ENCODE measurements at regions not wholly inside any gene's neighbourhood (a gene's known extent, or its start where the extent isn't known, plus 50 kb on each side); places are given as distances from the start of the nearest gene placed in this dataset.

GRCh38 chr20:39784693-39785092, 822.5 kb downstream of the DHX35 start:
- no peaks in the 10 kb centered on the region for H3K27me3 ChIP-seq (ENCODE audit: control insufficient read depth, insufficient read depth, low read length)
- no peak overlapping the region for H3K27ac ChIP-seq (ENCODE audit: low read depth, low read length)
- H3K4me3 ChIP-seq (ENCODE audit: low read depth, low read length): no peak overlapping the region
- H3K36me3 ChIP-seq (ENCODE audit: control insufficient read depth, insufficient read depth, low read length): no peaks in the 10 kb centered on the region
- H3K9me3 ChIP-seq (ENCODE audit: control insufficient read depth, insufficient read depth, low read length): no peaks in the 10 kb centered on the region
- no peak for DNase-seq (ENCODE audit: low read depth in 4 of 6, low spot score in 6 of 6)
- no CpG with 5 or more reads among the region's 1 CpG for WGBS (ENCODE audit: insufficient coverage)
- H3K4me1 ChIP-seq (ENCODE audit: control insufficient read depth, insufficient read depth, low read length): no peaks in the 10 kb centered on the region

- Histone ChIP-seq H3K9me3 (ENCODE audit: control insufficient read depth, insufficient read depth, low read length) (no peaks in the 10 kb centered on the region), H3K4me1 (ENCODE audit: control insufficient read depth, insufficient read depth, low read length) (no peaks in the 10 kb centered on the region), H3K27me3 (ENCODE audit: control insufficient read depth, insufficient read depth, low read length) (no peaks in the 10 kb centered on the region), H3K27ac (ENCODE audit: low read depth, low read length) (no peak overlapping the region), H3K36me3 (ENCODE audit: control insufficient read depth, insufficient read depth, low read length) (no peaks in the 10 kb centered on the region), H3K4me3 (ENCODE audit: low read depth, low read length) (no peak overlapping the region)
- peak in 5 of 6 donors; percentile 17 to 71 (median 23) for DNase-seq (ENCODE audit: low read depth in 4 of 6, low spot score in 6 of 6)
- 26% methylated on average over 3 of the region's 5 CpGs for WGBS (ENCODE audit: insufficient coverage)
Measured at GRCh38 chr20:39778847-39779604, 816.9 kb downstream of the DHX35 start.

GRCh38 chr20:39778431-39778830, 816.3 kb downstream of the DHX35 start:
- H3K9me3 ChIP-seq (ENCODE audit: control insufficient read depth, insufficient read depth, low read length): no peaks in the 10 kb centered on the region
- no peaks in the 10 kb centered on the region for H3K4me1 ChIP-seq (ENCODE audit: control insufficient read depth, insufficient read depth, low read length)
- H3K4me3 ChIP-seq (ENCODE audit: low read depth, low read length): no peak overlapping the region
- no peaks in the 10 kb centered on the region for H3K36me3 ChIP-seq (ENCODE audit: control insufficient read depth, insufficient read depth, low read length)
- 82% methylated on average over 2 of the region's 2 CpGs for WGBS (ENCODE audit: insufficient coverage)
- DNase-seq (ENCODE audit: low read depth in 4 of 6, low spot score in 6 of 6): no peak
- no peak overlapping the region for H3K27ac ChIP-seq (ENCODE audit: low read depth, low read length)
- no peaks in the 10 kb centered on the region for H3K27me3 ChIP-seq (ENCODE audit: control insufficient read depth, insufficient read depth, low read length)

- DNase-seq (ENCODE audit: low read depth in 4 of 6, low spot score in 6 of 6): no peak
- Histone ChIP-seq H3K4me1 (ENCODE audit: control insufficient read depth, insufficient read depth, low read length) (no peaks in the 10 kb centered on the region), H3K27me3 (ENCODE audit: control insufficient read depth, insufficient read depth, low read length) (no peaks in the 10 kb centered on the region), H3K27ac (ENCODE audit: low read depth, low read length) (no peak overlapping the region), H3K36me3 (ENCODE audit: control insufficient read depth, insufficient read depth, low read length) (no peaks in the 10 kb centered on the region), H3K9me3 (ENCODE audit: control insufficient read depth, insufficient read depth, low read length) (no peaks in the 10 kb centered on the region), H3K4me3 (ENCODE audit: low read depth, low read length) (no peak overlapping the region)
Measured at GRCh38 chr20:39777610-39778009, 815.5 kb downstream of the DHX35 start.

GRCh38 chr20:39775110-39775509, 813.0 kb downstream of the DHX35 start:
- 53% methylated on average over 3 of the region's 3 CpGs for WGBS (ENCODE audit: insufficient coverage)
- DNase-seq (ENCODE audit: low read depth in 4 of 6, low spot score in 6 of 6): peak in 1 of 6 donors; percentile 36
- no peak overlapping the region for H3K4me3 ChIP-seq (ENCODE audit: low read depth, low read length)
- H3K4me1 ChIP-seq (ENCODE audit: control insufficient read depth, insufficient read depth, low read length): no peaks in the 10 kb centered on the region
- H3K27ac ChIP-seq (ENCODE audit: low read depth, low read length): no peak overlapping the region
- H3K9me3 ChIP-seq (ENCODE audit: control insufficient read depth, insufficient read depth, low read length): no peaks in the 10 kb centered on the region
- no peaks in the 10 kb centered on the region for H3K36me3 ChIP-seq (ENCODE audit: control insufficient read depth, insufficient read depth, low read length)
- no peaks in the 10 kb centered on the region for H3K27me3 ChIP-seq (ENCODE audit: control insufficient read depth, insufficient read depth, low read length)

GRCh38 chr20:39773380-39774000, 811.3 kb downstream of the DHX35 start:
- WGBS (ENCODE audit: insufficient coverage): 100% methylated on average over 3 of the region's 5 CpGs
- Histone ChIP-seq H3K27me3 (ENCODE audit: control insufficient read depth, insufficient read depth, low read length) (no peaks in the 10 kb centered on the region), H3K9me3 (ENCODE audit: control insufficient read depth, insufficient read depth, low read length) (no peaks in the 10 kb centered on the region)

GRCh38 chr20:39767352-39767751, 805.2 kb downstream of the DHX35 start:
- no CpG with 5 or more reads among the region's 1 CpG for WGBS (ENCODE audit: insufficient coverage)
- H3K4me1 ChIP-seq (ENCODE audit: control insufficient read depth, insufficient read depth, low read length): no peaks in the 10 kb centered on the region
- H3K4me3 ChIP-seq (ENCODE audit: low read depth, low read length): no peak overlapping the region
- H3K27ac ChIP-seq (ENCODE audit: low read depth, low read length): no peak overlapping the region
- H3K9me3 ChIP-seq (ENCODE audit: control insufficient read depth, insufficient read depth, low read length): peaks cover 4% of the 10 kb centered on the region
- DNase-seq (ENCODE audit: low read depth in 4 of 6, low spot score in 6 of 6): no peak
- H3K36me3 ChIP-seq (ENCODE audit: control insufficient read depth, insufficient read depth, low read length): no peaks in the 10 kb centered on the region
- H3K27me3 ChIP-seq (ENCODE audit: control insufficient read depth, insufficient read depth, low read length): no peaks in the 10 kb centered on the region

More at GRCh38 chr20:39773380-39774000, 811.3 kb downstream of the DHX35 start:
- Histone ChIP-seq H3K36me3 (ENCODE audit: control insufficient read depth, insufficient read depth, low read length) (no peaks in the 10 kb centered on the region), H3K27ac (ENCODE audit: low read depth, low read length) (no peak overlapping the region), H3K4me3 (ENCODE audit: low read depth, low read length) (no peak overlapping the region), H3K4me1 (ENCODE audit: control insufficient read depth, insufficient read depth, low read length) (no peaks in the 10 kb centered on the region)
- peak in 1 of 6 donors; percentile 4 for DNase-seq (ENCODE audit: low read depth in 4 of 6, low spot score in 6 of 6)

- WGBS (ENCODE audit: insufficient coverage): no CpG with 5 or more reads among the region's 1 CpG
- no peak for DNase-seq (ENCODE audit: low read depth in 4 of 6, low spot score in 6 of 6)
- H3K27ac ChIP-seq (ENCODE audit: low read depth, low read length): no peak overlapping the region
Measured at GRCh38 chr20:39766333-39766732, 804.2 kb downstream of the DHX35 start.

GRCh38 chr20:39762716-39763115, 800.6 kb downstream of the DHX35 start:
- no peak for DNase-seq (ENCODE audit: low read depth in 4 of 6, low spot score in 6 of 6)
- Histone ChIP-seq H3K4me1 (ENCODE audit: control insufficient read depth, insufficient read depth, low read length) (no peaks in the 10 kb centered on the region), H3K27ac (ENCODE audit: low read depth, low read length) (no peak overlapping the region), H3K36me3 (ENCODE audit: control insufficient read depth, insufficient read depth, low read length) (no peaks in the 10 kb centered on the region), H3K9me3 (ENCODE audit: control insufficient read depth, insufficient read depth, low read length) (no peaks in the 10 kb centered on the region), H3K27me3 (ENCODE audit: control insufficient read depth, insufficient read depth, low read length) (no peaks in the 10 kb centered on the region), H3K4me3 (ENCODE audit: low read depth, low read length) (no peak overlapping the region)
- WGBS (ENCODE audit: insufficient coverage): 87% methylated on average over 3 of the region's 9 CpGs

More at GRCh38 chr20:39766333-39766732, 804.2 kb downstream of the DHX35 start:
- no peaks in the 10 kb centered on the region for H3K4me1 ChIP-seq (ENCODE audit: control insufficient read depth, insufficient read depth, low read length)
- H3K27me3 ChIP-seq (ENCODE audit: control insufficient read depth, insufficient read depth, low read length): no peaks in the 10 kb centered on the region
- H3K36me3 ChIP-seq (ENCODE audit: control insufficient read depth, insufficient read depth, low read length): no peaks in the 10 kb centered on the region
- H3K9me3 ChIP-seq (ENCODE audit: control insufficient read depth, insufficient read depth, low read length): peaks cover 4% of the 10 kb centered on the region
- no peak overlapping the region for H3K4me3 ChIP-seq (ENCODE audit: low read depth, low read length)

GRCh38 chr20:39758876-39759275, 796.7 kb downstream of the DHX35 start:
- H3K4me1 ChIP-seq (ENCODE audit: control insufficient read depth, insufficient read depth, low read length): no peaks in the 10 kb centered on the region
- 88% methylated on average over 1 of the region's 4 CpGs for WGBS (ENCODE audit: insufficient coverage)
- H3K27me3 ChIP-seq (ENCODE audit: control insufficient read depth, insufficient read depth, low read length): no peaks in the 10 kb centered on the region

More at GRCh38 chr20:39758876-39759275, 796.7 kb downstream of the DHX35 start:
- Histone ChIP-seq H3K27ac (ENCODE audit: low read depth, low read length) (no peak overlapping the region), H3K9me3 (ENCODE audit: control insufficient read depth, insufficient read depth, low read length) (no peaks in the 10 kb centered on the region), H3K4me3 (ENCODE audit: low read depth, low read length) (no peak overlapping the region), H3K36me3 (ENCODE audit: control insufficient read depth, insufficient read depth, low read length) (no peaks in the 10 kb centered on the region)
- no peak for DNase-seq (ENCODE audit: low read depth in 4 of 6, low spot score in 6 of 6)
